ENCODE measurements at regions not wholly inside any gene's neighbourhood (a gene's known extent, or its start where the extent isn't known, plus 50 kb on each side); places are given as distances from the start of the nearest gene placed in this dataset.

DNA sequence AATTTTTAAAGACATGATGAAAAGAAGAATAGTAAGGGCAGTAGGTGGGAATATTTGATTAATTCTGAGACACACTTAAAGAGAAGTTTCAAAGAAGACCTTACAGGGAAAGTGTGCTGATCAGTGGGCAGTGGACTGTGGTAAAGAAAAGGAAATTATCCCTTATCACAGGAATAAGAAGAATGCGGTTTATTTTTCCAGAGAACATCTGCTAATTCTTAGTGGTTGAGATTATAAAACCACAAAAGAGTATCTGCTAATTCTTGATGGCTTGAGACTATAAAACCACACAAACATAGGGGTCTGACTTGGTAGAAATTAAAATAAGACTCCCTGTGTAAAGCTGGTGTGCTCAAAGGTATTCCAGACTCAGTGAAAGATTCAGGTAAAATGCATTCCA, 60.0 kb upstream of the KCTD3 start:
- no peak for TF ChIP-seq EP300 (IDR thresholded peaks at IDR 0.05; ENCODE audit: borderline replicate concordance in 1 of 2, control insufficient read depth in 1 of 2, low read depth in 2 of 2, low read length in 2 of 2)
- TF ChIP-seq CEBPB (IDR thresholded peaks at IDR 0.05; ENCODE audit: borderline replicate concordance in 1 of 2, low read depth in 2 of 2, low read length in 2 of 2): no peak
- TF ChIP-seq TAF1 (IDR thresholded peaks at IDR 0.05; ENCODE audit: borderline replicate concordance, low read depth, low read length): no peak
- TF ChIP-seq GABPA (IDR thresholded peaks at IDR 0.05; ENCODE audit: low read depth): no peak
- TF ChIP-seq CBX3 (IDR thresholded peaks at IDR 0.05; ENCODE audit: borderline replicate concordance, low read depth): no peak
- TF ChIP-seq ZNF217 (IDR thresholded peaks at IDR 0.05): no peak
- TF ChIP-seq, protein P1, sequence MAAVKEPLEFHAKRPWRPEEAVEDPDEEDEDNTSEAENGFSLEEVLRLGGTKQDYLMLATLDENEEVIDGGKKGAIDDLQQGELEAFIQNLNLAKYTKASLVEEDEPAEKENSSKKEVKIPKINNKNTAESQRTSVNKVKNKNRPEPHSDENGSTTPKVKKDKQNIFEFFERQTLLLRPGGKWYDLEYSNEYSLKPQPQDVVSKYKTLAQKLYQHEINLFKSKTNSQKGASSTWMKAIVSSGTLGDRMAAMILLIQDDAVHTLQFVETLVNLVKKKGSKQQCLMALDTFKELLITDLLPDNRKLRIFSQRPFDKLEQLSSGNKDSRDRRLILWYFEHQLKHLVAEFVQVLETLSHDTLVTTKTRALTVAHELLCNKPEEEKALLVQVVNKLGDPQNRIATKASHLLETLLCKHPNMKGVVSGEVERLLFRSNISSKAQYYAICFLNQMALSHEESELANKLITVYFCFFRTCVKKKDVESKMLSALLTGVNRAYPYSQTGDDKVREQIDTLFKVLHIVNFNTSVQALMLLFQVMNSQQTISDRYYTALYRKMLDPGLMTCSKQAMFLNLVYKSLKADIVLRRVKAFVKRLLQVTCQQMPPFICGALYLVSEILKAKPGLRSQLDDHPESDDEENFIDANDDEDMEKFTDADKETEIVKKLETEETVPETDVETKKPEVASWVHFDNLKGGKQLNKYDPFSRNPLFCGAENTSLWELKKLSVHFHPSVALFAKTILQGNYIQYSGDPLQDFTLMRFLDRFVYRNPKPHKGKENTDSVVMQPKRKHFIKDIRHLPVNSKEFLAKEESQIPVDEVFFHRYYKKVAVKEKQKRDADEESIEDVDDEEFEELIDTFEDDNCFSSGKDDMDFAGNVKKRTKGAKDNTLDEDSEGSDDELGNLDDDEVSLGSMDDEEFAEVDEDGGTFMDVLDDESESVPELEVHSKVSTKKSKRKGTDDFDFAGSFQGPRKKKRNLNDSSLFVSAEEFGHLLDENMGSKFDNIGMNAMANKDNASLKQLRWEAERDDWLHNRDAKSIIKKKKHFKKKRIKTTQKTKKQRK (IDR thresholded peaks at IDR 0.05; ENCODE audit: low read depth, low read length): no peak
- no peak for TF ChIP-seq FOXM1 (IDR thresholded peaks at IDR 0.05; ENCODE audit: low read depth, low read length)
- Histone ChIP-seq H3K27me3 (replicated peaks in 1 of 2; ENCODE audit: control insufficient read depth in 2 of 2, insufficient read depth in 2 of 2, low read length in 1 of 2) (no peaks in the 10 kb centered on the region), H3K9me3 (replicated peaks; ENCODE audit: control insufficient read depth, insufficient read depth, low read length) (no peaks in the 10 kb centered on the region), H2AFZ (ENCODE audit: control insufficient read depth, low read depth, low read length) (no peak overlapping the region), H3K4me1 (ENCODE audit: control insufficient read depth, insufficient read depth, low read length) (no peaks in the 10 kb centered on the region), H3K27ac (ENCODE audit: control insufficient read depth, insufficient read depth) (no peak overlapping the region), H3K9ac (ENCODE audit: control insufficient read depth, insufficient read depth, low read length) (no peak overlapping the region), H3K4me3 (no peak overlapping the region), H3K36me3 (ENCODE audit: control insufficient read depth in 2 of 2, insufficient read depth in 2 of 2, low read length in 1 of 2) (no peaks in the 10 kb centered on the region), H4K20me1 (ENCODE audit: control insufficient read depth, insufficient read depth) (no peaks in the 10 kb centered on the region), H3K79me2 (ENCODE audit: control insufficient read depth, insufficient read depth, low read length) (no peaks in the 10 kb centered on the region), H3K4me2 (ENCODE audit: control insufficient read depth, insufficient read depth) (no peak overlapping the region)
- intact Hi-C loops (cut with micrococcal nuclease; ENCODE audit: unreplicated experiment): no loop called here
- FAIRE-seq: no peak
- 33% methylated on average over 1 of the region's 1 CpG for WGBS (ENCODE audit: insufficient coverage, insufficient replicate concordance, low lambda C conversion rate, missing lambda C conversion rate)
- no TSS peak for BruUV-seq (replicated peaks)
- CTCF ChIA-PET: no interaction called here
- SMC1A ChIA-PET (ENCODE audit: uncharacterized antibody, unreplicated experiment): no interaction called here
- POLR2A ChIA-PET: no interaction called here
- RAD21 ChIA-PET (ENCODE audit: unreplicated experiment): no interaction called here
- no peak for ATAC-seq
- DNase-seq (ENCODE audit: low read depth, low spot score): no peak
- in situ Hi-C loops (cut with MboI): loop anchor here (25.0 kb wide), 1 partner anchor 695 kb away; no protein-coding TSS in a partner anchor
